Cardiac muscle cell (in vitro differentiated cells and primary cell): ENCODE measurements at regions not wholly inside any gene's neighbourhood (a gene's known extent, or its start where the extent isn't known, plus 50 kb on each side); places are given as distances from the start of the nearest gene placed in this dataset.

Experiments
- DNase-seq, 2 donors: peaks; one replicate each; pipeline versions ENCODE4 v3.0.0 to v3.0.0-alpha.2; 2010 to 2017; ENCODE audit warnings: low read depth in 1 of 2, low spot score in 1 of 2
- H3K27ac ChIP-seq: fragments of 200-600 bp; sonication (generic); 2 replicates; pipeline ENCODE4 v1.5.1; 2016
- H3K27me3 ChIP-seq: fragments of 200-600 bp; sonication (generic); 2 replicates; pipeline ENCODE4 v1.6.0; 2016; ENCODE audit warnings: control low read depth
- H3K36me3 ChIP-seq: fragments of 200-600 bp; sonication (generic); 2 replicates; pipeline ENCODE4 v1.5.1; 2016; ENCODE audit warnings: control low read depth
- H3K4me1 ChIP-seq: fragments of 200-600 bp; sonication (generic); 2 replicates; pipeline ENCODE4 v1.8.1; 2017; ENCODE audit warnings: low read depth, mild to moderate bottlenecking, mixed run types
- H3K4me3 ChIP-seq: fragments of 200-600 bp; sonication (generic); 2 replicates; pipeline ENCODE4 v1.5.1; 2016; ENCODE audit warnings: mild to moderate bottlenecking
- H3K9me3 ChIP-seq: fragments of 200-600 bp; sonication (generic); 2 replicates; pipeline ENCODE4 v1.5.1; 2017; ENCODE audit warnings: low read depth, mild to moderate bottlenecking, control low read depth
- CTCF ChIP-seq: IDR thresholded peaks from 2 replicates; pipeline ENCODE4 v1.5.1; 2012; ENCODE audit warnings: low read depth, mild to moderate bottlenecking, low read length

GRCh38 chr1:191615101-191615821 lies 543.0 kb upstream of the RGS18 start:
- TF ChIP-seq CTCF, result no peak
- Histone ChIP-seq H3K27ac (no peak overlapping the region), H3K4me3 (no peak overlapping the region)

GRCh38 chr1:191618181-191618580 lies 540.1 kb upstream of the RGS18 start:
- Histone ChIP-seq H3K9me3 (no peaks in the 10 kb centered on the region), H3K27ac (no peak overlapping the region), H3K4me3 (no peak overlapping the region), H3K36me3 (no peaks in the 10 kb centered on the region), H3K4me1 (no peaks in the 10 kb centered on the region), H3K27me3 (no peaks in the 10 kb centered on the region)
- no peak for TF ChIP-seq CTCF
- no peak for DNase-seq

More at GRCh38 chr1:191615101-191615821, 543.0 kb upstream of the RGS18 start:
- no peaks in the 10 kb centered on the region for H3K36me3 ChIP-seq
- no peaks in the 10 kb centered on the region for H3K27me3 ChIP-seq
- H3K9me3 ChIP-seq, result no peaks in the 10 kb centered on the region
- H3K4me1 ChIP-seq, result no peaks in the 10 kb centered on the region
- DNase-seq, result no peak

- no peak for DNase-seq
- no peak overlapping the region for H3K4me3 ChIP-seq
- H3K27me3 ChIP-seq, result no peaks in the 10 kb centered on the region
- H3K4me1 ChIP-seq, result no peaks in the 10 kb centered on the region
- no peak overlapping the region for H3K27ac ChIP-seq
- no peaks in the 10 kb centered on the region for H3K36me3 ChIP-seq
- TF ChIP-seq CTCF, result no peak
- no peaks in the 10 kb centered on the region for H3K9me3 ChIP-seq
Measured at GRCh38 chr1:191620883-191621282, 537.4 kb upstream of the RGS18 start.

- Histone ChIP-seq H3K27me3 (no peaks in the 10 kb centered on the region), H3K4me1 (no peaks in the 10 kb centered on the region), H3K9me3 (no peaks in the 10 kb centered on the region), H3K27ac (no peak overlapping the region), H3K4me3 (no peak overlapping the region), H3K36me3 (no peaks in the 10 kb centered on the region)
- no peak for DNase-seq
- TF ChIP-seq CTCF, result no peak
Measured at GRCh38 chr1:191624044-191624443, 534.2 kb upstream of the RGS18 start.

- Histone ChIP-seq H3K4me3 (no peak overlapping the region), H3K4me1 (no peaks in the 10 kb centered on the region), H3K27me3 (no peaks in the 10 kb centered on the region), H3K36me3 (no peaks in the 10 kb centered on the region), H3K9me3 (no peaks in the 10 kb centered on the region), H3K27ac (no peak overlapping the region)
- no peak for DNase-seq
- no peak for TF ChIP-seq CTCF
Measured at GRCh38 chr1:191629836-191630235, 528.4 kb upstream of the RGS18 start.
